GM13976 (cell line): ENCODE measurements at regions not wholly inside any gene's neighbourhood (a gene's known extent, or its start where the extent isn't known, plus 50 kb on each side); places are given as distances from the start of the nearest gene placed in this dataset.

Experiments used
- DNase-seq: peaks from one replicate; pipeline ENCODE4 v3.0.0; 2012; ENCODE audit warnings: low spot score
- CTCF ChIP-seq: IDR thresholded peaks from 2 replicates; pipeline ENCODE4 v1.5.1; 2012; ENCODE audit warnings: borderline replicate concordance, mild to moderate bottlenecking; ENCODE audit not compliant: insufficient read depth; ENCODE audit errors: extremely low read depth, missing control alignments, control extremely low read depth
- in situ Hi-C: fragments of 300-500 bp; cut with MboI; formaldehyde crosslinking; loops from one replicate; pipeline ENCODE4 v1.12.0; 2022; ENCODE audit warnings: low sequenced_read_pairs, mixed read lengths, inconsistent platforms; ENCODE audit not compliant: unreplicated experiment

GRCh38 chr5:4044881-4045280 is 449.2 kb downstream of the IRX1 start:
- no peak for DNase-seq
- no peak for TF ChIP-seq CTCF
- in situ Hi-C loops, result no loop called here

GRCh38 chr5:4048398-4048797 is 452.8 kb downstream of the IRX1 start:
- no peak for TF ChIP-seq CTCF
- in situ Hi-C loops, result no loop called here
- DNase-seq, result no peak

DNA sequence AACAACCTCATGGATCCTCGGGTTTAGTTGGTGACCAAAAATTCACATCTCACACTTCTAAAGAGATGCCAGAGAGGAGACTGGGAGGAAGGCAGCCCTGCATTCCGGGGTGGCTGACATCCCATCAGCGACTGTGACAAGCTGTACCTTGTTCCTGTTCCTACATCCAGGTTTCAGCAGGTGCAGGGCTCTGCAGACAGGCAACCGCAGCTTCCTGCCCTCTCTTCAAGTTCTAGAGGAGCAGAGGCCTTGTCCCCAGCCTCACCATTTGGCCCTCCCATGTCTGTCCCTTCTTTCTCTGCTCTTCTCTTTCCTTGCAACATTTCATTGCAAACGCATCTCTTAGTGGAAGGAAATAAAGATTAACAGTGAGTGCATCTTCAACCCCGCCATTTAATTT is 454.6 kb downstream of the IRX1 start:
- no peak for DNase-seq
- no peak for TF ChIP-seq CTCF
- in situ Hi-C loops, result no loop called here

DNA sequence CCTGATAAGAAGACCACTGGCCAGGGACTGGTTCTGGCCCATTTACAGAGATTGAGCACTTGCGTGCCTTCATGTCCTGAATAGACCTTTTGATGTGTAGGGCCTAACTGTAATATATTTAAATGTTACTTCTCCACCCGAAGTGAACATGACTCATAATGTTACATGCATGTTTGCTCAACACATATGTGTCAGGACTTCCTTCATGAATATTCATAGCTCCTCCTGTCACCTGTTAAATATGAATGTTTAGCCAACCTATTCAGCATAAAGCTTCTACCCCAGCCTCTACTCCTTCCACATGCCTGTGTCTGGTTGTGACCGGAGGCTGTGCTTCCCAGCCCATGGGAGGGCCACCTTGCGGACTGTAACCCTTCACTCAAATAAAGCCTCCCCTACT is 457.5 kb downstream of the IRX1 start:
- in situ Hi-C loops, result no loop called here
- no peak for DNase-seq
- TF ChIP-seq CTCF, result no peak

- TF ChIP-seq CTCF, result no peak
- in situ Hi-C loops, result no loop called here
- DNase-seq, result no peak
These were observed 458.5 kb downstream of the IRX1 start for GRCh38 chr5:4054092-4054491.

GRCh38 chr5:4058899-4059298 is 463.3 kb downstream of the IRX1 start:
- in situ Hi-C loops, result no loop called here
- no peak for DNase-seq
- TF ChIP-seq CTCF, result no peak

DNA sequence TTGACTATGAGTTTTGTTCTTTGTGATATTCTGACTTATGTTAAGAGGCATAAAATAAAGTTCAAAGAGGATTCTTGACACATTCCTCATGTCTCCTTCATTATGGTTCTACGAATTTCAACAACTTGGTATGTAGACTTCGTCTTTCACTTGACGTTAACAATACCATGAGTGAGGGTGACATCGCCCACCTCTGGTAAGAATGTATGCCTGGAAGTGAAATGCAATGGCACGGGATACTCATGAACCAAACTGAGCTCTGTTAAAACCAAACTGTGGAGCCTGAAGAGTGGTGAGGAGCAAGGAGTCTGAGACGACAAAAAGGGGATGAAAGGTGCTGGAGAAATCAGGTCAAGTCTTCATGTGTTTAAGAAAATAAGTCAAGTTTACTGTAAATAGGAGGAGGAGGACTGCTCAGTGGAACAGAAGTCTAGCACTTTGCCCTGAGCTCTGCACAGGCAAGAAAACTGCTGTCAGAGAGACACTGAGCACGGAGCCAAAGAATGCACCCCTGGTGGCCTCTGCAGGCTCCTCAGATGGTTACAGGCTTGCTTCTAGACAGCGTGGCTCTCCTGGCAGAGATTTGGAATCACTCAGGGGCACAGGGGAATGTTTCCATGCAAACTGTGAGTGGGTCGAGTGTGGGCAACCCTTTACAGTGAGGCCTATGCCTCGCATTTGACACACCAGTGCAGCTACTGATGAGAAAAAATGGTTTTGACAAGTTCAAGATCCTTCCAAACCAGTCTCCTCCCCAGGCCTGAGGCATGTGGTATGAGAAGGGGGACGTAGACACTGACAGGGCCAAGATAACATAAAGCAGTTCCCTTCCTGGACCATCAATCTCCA is 470.1 kb downstream of the IRX1 start:
- DNase-seq, result no peak
- in situ Hi-C loops, result no loop called here
- no peak for TF ChIP-seq CTCF
